ENCODE measurements at regions not wholly inside any gene's neighbourhood (a gene's known extent, or its start where the extent isn't known, plus 50 kb on each side); places are given as distances from the start of the nearest gene placed in this dataset.
"Not testable (repeated sequence)": the region's sequence is repeated elsewhere in the genome, so short reads cannot be mapped to it uniquely, and the experiment has no call there.

DNA sequence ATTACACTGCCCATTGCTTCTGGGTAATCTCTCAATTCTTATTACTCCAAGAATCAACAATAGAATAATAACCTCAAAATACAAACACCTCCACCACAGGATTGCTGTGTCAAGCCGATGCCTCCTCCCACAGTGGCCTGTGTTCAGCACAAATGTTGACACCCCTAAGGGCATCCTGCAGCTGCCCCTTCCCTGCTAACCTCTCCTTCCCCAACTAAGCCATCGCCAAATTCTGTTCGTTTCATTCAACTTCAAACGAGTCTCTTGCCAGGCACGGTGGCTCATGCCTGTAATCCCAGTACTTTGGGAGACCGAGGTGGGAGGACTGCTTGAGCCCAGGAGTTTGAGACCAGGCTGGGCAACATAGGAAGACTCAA lies 155.2 kb downstream of the ATP6V0E2 start:
- not testable (repeated sequence) for H3K9me3 Mint-ChIP-seq (ENCODE audit: low read depth); H3K4me1 Mint-ChIP-seq (ENCODE audit: low read depth); DNase-seq (ENCODE audit: low spot score, unreplicated experiment); H3K36me3 Mint-ChIP-seq (ENCODE audit: insufficient read depth); H3K27ac Mint-ChIP-seq; H3K4me3 Mint-ChIP-seq (ENCODE audit: low read depth)
- peaks cover 14% of the 10 kb centered on the region for H3K27me3 Mint-ChIP-seq

DNA sequence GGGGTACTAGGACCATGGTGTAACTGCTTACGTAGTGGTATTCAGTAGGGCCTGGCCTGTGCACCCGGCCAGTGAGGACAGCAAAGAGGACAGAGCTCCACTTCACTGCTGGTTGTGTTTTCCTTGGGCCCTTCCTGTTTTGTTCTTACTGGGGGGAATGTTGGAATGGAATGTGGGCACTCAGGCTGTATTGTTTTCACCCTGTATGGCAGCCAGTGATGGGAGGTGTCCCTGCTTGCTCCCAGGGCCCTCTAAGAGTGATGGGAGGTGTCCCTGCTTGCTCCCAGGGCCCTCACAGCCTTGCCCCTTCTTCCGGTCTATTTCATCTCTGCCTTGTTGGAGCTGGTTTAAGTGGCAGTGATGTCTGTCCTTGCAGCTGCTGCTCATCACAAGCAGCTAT lies 158.0 kb downstream of the ATP6V0E2 start:
- not testable (repeated sequence) for DNase-seq (ENCODE audit: low spot score, unreplicated experiment); H3K4me3 Mint-ChIP-seq (ENCODE audit: low read depth); H3K27ac Mint-ChIP-seq; H3K9me3 Mint-ChIP-seq (ENCODE audit: low read depth); H3K4me1 Mint-ChIP-seq (ENCODE audit: low read depth); H3K36me3 Mint-ChIP-seq (ENCODE audit: insufficient read depth)
- peaks cover 13% of the 10 kb centered on the region for H3K27me3 Mint-ChIP-seq

- not testable (repeated sequence) for H3K36me3 Mint-ChIP-seq (ENCODE audit: insufficient read depth); DNase-seq (ENCODE audit: low spot score, unreplicated experiment); H3K4me3 Mint-ChIP-seq (ENCODE audit: low read depth); H3K4me1 Mint-ChIP-seq (ENCODE audit: low read depth); H3K9me3 Mint-ChIP-seq (ENCODE audit: low read depth); H3K27ac Mint-ChIP-seq
- H3K27me3 Mint-ChIP-seq: peaks cover 13% of the 10 kb centered on the region
Measured at GRCh38 chr7:150033711-150034110, 159.9 kb downstream of the ATP6V0E2 start.

- H3K4me1 Mint-ChIP-seq (ENCODE audit: low read depth); H3K9me3 Mint-ChIP-seq (ENCODE audit: low read depth): not testable (repeated sequence)
Measured at GRCh38 chr7:150035769-150036168, 162.0 kb downstream of the ATP6V0E2 start.

DNA sequence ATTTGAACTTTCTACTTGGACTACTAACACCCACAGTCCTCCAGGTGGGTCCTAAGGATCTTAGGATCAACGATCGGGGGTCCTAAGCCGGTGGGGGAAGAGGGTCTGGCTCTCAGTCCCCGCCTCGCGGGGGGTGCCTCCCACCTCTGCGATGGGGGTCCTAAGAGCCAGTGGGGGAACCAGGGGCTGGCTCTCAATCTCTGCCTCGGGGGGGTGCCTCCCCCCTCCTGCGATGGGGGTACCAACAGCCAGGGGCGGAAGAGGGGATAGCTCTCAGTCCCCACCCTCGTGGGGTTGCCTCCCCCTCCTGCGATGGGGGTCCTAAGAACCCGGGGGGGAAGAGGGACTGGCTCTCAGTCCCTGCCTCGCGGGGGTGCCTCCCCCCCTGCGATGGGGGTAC lies 165.3 kb downstream of the ATP6V0E2 start:
- not testable (repeated sequence) for DNase-seq (ENCODE audit: low spot score, unreplicated experiment); H3K4me1 Mint-ChIP-seq (ENCODE audit: low read depth); H3K36me3 Mint-ChIP-seq (ENCODE audit: insufficient read depth); H3K27ac Mint-ChIP-seq; H3K27me3 Mint-ChIP-seq; H3K4me3 Mint-ChIP-seq (ENCODE audit: low read depth); H3K9me3 Mint-ChIP-seq (ENCODE audit: low read depth)

More at GRCh38 chr7:150035769-150036168, 162.0 kb downstream of the ATP6V0E2 start:
- DNase-seq (ENCODE audit: low spot score, unreplicated experiment); H3K27ac Mint-ChIP-seq; H3K36me3 Mint-ChIP-seq (ENCODE audit: insufficient read depth); H3K4me3 Mint-ChIP-seq (ENCODE audit: low read depth): not testable (repeated sequence)
- peaks cover 10% of the 10 kb centered on the region for H3K27me3 Mint-ChIP-seq

DNA sequence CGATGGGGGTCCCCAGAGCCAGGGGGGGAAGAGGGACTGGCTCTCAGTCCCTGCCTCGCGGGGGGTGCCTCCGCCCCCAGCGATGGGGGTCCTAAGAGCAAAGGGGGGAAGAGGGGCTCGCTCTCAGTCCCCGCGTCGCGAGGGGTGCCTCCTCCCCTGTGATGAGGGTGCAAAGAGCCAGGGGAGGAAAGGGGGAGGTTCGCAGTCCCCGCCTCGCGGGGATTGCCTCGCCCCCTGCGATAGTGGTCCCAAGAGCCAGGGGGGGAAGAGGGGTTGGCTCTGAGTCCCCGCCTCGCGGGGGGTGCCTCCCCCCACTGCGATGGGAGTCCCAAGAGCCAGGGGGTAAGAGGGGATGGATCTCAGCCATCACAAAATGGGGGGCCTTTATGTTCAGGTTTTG lies 168.5 kb downstream of the ATP6V0E2 start:
- H3K4me3 Mint-ChIP-seq (ENCODE audit: low read depth); DNase-seq (ENCODE audit: low spot score, unreplicated experiment); H3K9me3 Mint-ChIP-seq (ENCODE audit: low read depth); H3K4me1 Mint-ChIP-seq (ENCODE audit: low read depth); H3K36me3 Mint-ChIP-seq (ENCODE audit: insufficient read depth); H3K27ac Mint-ChIP-seq: not testable (repeated sequence)
- H3K27me3 Mint-ChIP-seq: peaks cover 32% of the 10 kb centered on the region

DNA sequence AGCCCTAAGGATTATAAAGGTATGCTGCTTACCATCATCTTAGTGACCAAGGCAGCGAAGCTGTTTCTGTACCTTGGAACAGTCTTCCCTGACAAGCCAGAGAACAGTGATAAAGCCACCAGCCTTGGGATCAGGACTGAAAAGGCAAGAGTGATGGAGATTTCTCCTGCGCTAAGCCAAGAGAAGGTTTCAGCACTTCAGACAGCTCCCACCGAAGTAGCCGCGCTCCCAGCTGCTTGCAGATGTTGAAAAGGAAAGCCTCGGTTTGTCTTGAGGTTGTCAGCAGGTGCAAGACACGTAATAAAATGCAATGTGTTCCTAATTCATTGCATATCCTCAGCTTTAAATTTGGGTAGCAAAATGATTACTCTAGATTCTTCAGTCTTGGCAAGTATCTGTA lies 171.0 kb downstream of the ATP6V0E2 start:
- H3K4me3 Mint-ChIP-seq (ENCODE audit: low read depth); H3K4me1 Mint-ChIP-seq (ENCODE audit: low read depth); H3K9me3 Mint-ChIP-seq (ENCODE audit: low read depth); H3K27ac Mint-ChIP-seq; H3K36me3 Mint-ChIP-seq (ENCODE audit: insufficient read depth): not testable (repeated sequence)
- peak; percentile 50 for DNase-seq (ENCODE audit: low spot score, unreplicated experiment)
- peaks cover 42% of the 10 kb centered on the region for H3K27me3 Mint-ChIP-seq

DNA sequence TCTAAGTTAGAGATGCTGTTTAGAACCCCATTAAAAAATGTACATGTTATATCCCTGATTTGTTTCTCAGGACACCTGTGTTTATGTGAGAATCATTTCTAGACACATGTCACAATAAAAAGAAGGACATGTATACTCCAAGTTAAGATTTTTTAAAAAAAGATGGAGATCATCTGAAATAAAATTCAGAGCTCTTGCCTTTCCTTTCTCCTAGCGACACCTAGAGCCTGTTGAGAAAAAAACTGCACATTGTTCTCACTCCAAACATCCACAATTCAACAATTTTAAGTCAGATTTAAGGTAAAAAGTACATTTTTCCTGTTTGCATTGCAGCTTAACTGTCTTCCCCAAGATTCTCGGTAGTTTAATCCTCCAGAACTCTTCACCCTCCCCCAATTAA lies 171.8 kb downstream of the ATP6V0E2 start:
- H3K36me3 Mint-ChIP-seq (ENCODE audit: insufficient read depth); H3K4me1 Mint-ChIP-seq (ENCODE audit: low read depth); H3K4me3 Mint-ChIP-seq (ENCODE audit: low read depth); H3K9me3 Mint-ChIP-seq (ENCODE audit: low read depth); DNase-seq (ENCODE audit: low spot score, unreplicated experiment); H3K27ac Mint-ChIP-seq: not testable (repeated sequence)
- peaks cover 47% of the 10 kb centered on the region for H3K27me3 Mint-ChIP-seq
- TF ChIP-seq, protein P1, sequence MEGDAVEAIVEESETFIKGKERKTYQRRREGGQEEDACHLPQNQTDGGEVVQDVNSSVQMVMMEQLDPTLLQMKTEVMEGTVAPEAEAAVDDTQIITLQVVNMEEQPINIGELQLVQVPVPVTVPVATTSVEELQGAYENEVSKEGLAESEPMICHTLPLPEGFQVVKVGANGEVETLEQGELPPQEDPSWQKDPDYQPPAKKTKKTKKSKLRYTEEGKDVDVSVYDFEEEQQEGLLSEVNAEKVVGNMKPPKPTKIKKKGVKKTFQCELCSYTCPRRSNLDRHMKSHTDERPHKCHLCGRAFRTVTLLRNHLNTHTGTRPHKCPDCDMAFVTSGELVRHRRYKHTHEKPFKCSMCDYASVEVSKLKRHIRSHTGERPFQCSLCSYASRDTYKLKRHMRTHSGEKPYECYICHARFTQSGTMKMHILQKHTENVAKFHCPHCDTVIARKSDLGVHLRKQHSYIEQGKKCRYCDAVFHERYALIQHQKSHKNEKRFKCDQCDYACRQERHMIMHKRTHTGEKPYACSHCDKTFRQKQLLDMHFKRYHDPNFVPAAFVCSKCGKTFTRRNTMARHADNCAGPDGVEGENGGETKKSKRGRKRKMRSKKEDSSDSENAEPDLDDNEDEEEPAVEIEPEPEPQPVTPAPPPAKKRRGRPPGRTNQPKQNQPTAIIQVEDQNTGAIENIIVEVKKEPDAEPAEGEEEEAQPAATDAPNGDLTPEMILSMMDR (IDR thresholded peaks at IDR 0.05; ENCODE audit: unreplicated experiment): peak; percentile 31

DNA sequence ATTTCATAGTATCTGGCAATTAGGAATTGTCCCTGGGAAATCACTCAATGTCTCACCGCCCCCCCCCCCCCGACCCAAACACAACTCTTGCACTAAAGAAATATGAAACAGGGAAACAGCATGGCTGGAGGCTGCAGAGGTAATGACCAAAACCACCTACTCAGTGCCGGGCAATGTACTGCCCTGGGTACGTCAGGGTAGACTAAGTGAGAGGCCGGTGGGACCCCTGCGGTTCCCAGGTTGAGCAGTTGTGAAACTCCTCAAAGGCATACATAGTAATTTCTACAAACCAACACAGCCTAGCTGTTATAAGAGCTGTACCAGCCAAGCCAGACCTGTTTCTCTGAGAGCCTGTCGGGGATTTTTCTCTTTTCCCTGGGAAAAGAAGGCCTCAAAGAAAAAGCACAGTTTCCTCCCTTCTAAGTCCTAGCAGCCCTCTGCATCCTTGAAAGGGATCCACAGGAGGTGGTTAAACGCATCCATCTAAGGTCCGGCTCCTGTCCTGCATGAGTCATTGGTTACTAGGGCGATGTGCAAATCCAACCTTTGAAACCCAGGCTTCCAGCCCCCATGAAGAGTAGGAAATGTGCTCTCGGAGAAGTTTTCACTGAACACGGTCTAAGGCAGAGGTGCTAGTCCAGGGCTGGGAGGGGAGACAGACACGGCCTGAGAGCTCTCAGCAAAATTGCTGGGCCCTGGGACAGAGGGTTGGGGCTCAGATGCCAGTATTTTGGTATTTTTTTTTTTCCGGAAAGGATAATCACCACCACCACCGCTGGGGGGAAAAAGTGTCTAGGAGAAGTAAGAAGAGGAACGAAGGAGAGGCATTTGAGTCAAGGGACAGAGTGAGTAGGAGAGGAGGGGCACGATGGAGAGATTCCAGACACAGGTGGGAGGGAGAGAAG lies 172.8 kb downstream of the ATP6V0E2 start:
- Mint-ChIP-seq H3K27me3 (peaks cover 44% of the 10 kb centered on the region), H3K4me3 (ENCODE audit: low read depth) (peak overlapping the region; percentile 58)
- not testable (repeated sequence) for H3K9me3 Mint-ChIP-seq (ENCODE audit: low read depth); H3K27ac Mint-ChIP-seq; H3K4me1 Mint-ChIP-seq (ENCODE audit: low read depth); H3K36me3 Mint-ChIP-seq (ENCODE audit: insufficient read depth); DNase-seq (ENCODE audit: low spot score, unreplicated experiment)

DNA sequence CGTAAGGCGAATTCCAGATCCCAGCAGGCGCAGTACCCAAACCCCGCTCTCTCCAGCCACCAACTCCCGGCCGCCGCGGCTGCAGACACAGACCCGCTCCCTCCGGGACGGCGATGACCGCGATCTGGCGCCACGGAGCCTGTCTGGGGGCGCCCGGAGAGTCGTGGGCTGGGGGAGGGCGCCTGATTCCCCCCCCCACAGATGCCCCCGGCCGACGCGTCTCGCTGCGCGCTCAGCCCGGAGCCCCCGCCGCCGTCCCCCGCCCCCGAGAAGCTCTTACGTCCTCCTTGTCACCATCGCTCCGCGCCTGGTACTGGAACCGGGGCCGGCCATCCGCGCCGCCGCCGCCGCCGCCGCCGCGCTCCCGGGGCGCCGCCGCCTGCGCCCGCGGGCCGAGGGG lies 173.6 kb downstream of the ATP6V0E2 start:
- peak overlapping the region; percentile 58 for H3K4me3 Mint-ChIP-seq (ENCODE audit: low read depth)
- not testable (repeated sequence) for H3K4me1 Mint-ChIP-seq (ENCODE audit: low read depth); H3K27ac Mint-ChIP-seq; DNase-seq (ENCODE audit: low spot score, unreplicated experiment); H3K36me3 Mint-ChIP-seq (ENCODE audit: insufficient read depth); H3K9me3 Mint-ChIP-seq (ENCODE audit: low read depth)
- H3K27me3 Mint-ChIP-seq: peaks cover 47% of the 10 kb centered on the region

DNA sequence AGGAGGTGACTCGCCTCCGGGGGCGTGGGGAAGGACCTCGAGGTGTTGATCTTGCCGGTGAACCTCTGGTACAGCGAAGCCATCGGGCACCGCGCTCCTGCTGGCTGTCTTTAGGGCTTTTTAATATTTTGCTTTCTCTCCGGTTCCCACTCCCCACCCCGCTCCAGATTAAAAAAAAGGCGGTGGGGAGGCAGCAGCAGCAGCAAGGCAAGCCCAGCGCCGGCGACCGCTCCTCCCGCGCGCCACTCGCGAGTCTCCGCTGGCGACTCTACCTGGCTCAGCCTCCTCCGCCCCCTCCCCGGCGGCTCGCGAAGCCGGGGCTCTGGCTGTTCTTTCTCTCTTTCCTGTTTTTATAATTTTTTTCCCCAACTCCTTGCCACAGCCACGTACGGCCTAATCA lies 174.0 kb downstream of the ATP6V0E2 start:
- not testable (repeated sequence) for H3K27ac Mint-ChIP-seq; H3K4me1 Mint-ChIP-seq (ENCODE audit: low read depth); H3K9me3 Mint-ChIP-seq (ENCODE audit: low read depth); H3K36me3 Mint-ChIP-seq (ENCODE audit: insufficient read depth); DNase-seq (ENCODE audit: low spot score, unreplicated experiment)
- Mint-ChIP-seq H3K27me3 (peaks cover 50% of the 10 kb centered on the region), H3K4me3 (ENCODE audit: low read depth) (peak overlapping the region; percentile 70)

Measured in progenitor cell of endocrine pancreas (in vitro differentiated cells).